ENCODE measurements at regions not wholly inside any gene's neighbourhood (a gene's known extent, or its start where the extent isn't known, plus 50 kb on each side); places are given as distances from the start of the nearest gene placed in this dataset.

GRCh38 chr14:45949479-45949878 lies 696.5 kb upstream of the MIS18BP1 start:
- DNase-seq (ENCODE audit: low read depth, low spot score), result no peak
- Histone ChIP-seq H2AFZ (ENCODE audit: low read depth, low read length, poor library complexity, severe bottlenecking) (no peak overlapping the region), H3K9me2 (ENCODE audit: insufficient read depth) (no peaks in the 10 kb centered on the region), H3K36me3 (ENCODE audit: control insufficient read depth in 1 of 2, insufficient read depth in 2 of 2, low read length in 2 of 2) (no peaks in the 10 kb centered on the region), H3K4me1 (ENCODE audit: control insufficient read depth in 1 of 2, insufficient read depth in 2 of 2, low read length in 2 of 2) (no peaks in the 10 kb centered on the region), H3K9me3 (ENCODE audit: control insufficient read depth in 1 of 2, insufficient read depth in 1 of 2, low read depth in 1 of 2, low read length in 2 of 2) (0 out of 4 replicates have a peak, but pooled peaks cover 0 to 4% of the 10 kb centered on the region in 2 experiments), H3K4me3 (replicated peaks in 1 of 2; ENCODE audit: low read depth in 1 of 2, low read length in 2 of 2) (no peak overlapping the region), H3K4me2 (ENCODE audit: low read length) (no peak overlapping the region), H3K79me2 (ENCODE audit: insufficient read depth, low read length) (no peaks in the 10 kb centered on the region), H3K27me3 (ENCODE audit: insufficient read depth, low read length) (no peaks in the 10 kb centered on the region), H3K27ac (ENCODE audit: low read depth, low read length) (no peak overlapping the region), H4K20me1 (ENCODE audit: insufficient read depth) (no peaks in the 10 kb centered on the region), H3K9ac (ENCODE audit: low read length) (no peak overlapping the region)
- intact Hi-C loops (cut with micrococcal nuclease), result no loop called here
- no TSS peak for BruUV-seq (replicated peaks)
- TF ChIP-seq SIN3A (IDR thresholded peaks at IDR 0.05; ENCODE audit: low read depth), result no peak
- TF ChIP-seq JUND (IDR thresholded peaks at IDR 0.05), result no peak
- TF ChIP-seq RAD21 (IDR thresholded peaks at IDR 0.05; ENCODE audit: low read depth), result no peak
- no peak for TF ChIP-seq SP1 (IDR thresholded peaks at IDR 0.05; ENCODE audit: low read depth)
- TF ChIP-seq EZH2phosphoT487 (IDR thresholded peaks at IDR 0.05; ENCODE audit: borderline replicate concordance), result no peak
- TF ChIP-seq CBX3 (IDR thresholded peaks at IDR 0.05; ENCODE audit: low read depth), result no peak
- TF ChIP-seq ZNF274 (IDR thresholded peaks at IDR 0.05; ENCODE audit: low read depth, low read length), result no peak
- POLR2A ChIA-PET, result no interaction called here
- RAD21 ChIA-PET (ENCODE audit: low non-redundant PET in 1 of 2, low total read pairs in 2 of 2, uncharacterized antibody in 2 of 2, unreplicated experiment in 2 of 2), result no interaction called here
- no peak for ATAC-seq
- CTCF ChIA-PET, result no interaction called here

GRCh38 chr14:45947830-45948229 lies 694.8 kb upstream of the MIS18BP1 start:
- CTCF ChIA-PET, result no interaction called here
- DNase-seq (ENCODE audit: low read depth, low spot score) (no peak), ATAC-seq (no peak)
- Histone ChIP-seq H3K9me2 (ENCODE audit: insufficient read depth) (no peaks in the 10 kb centered on the region), H3K4me1 (ENCODE audit: control insufficient read depth in 1 of 2, insufficient read depth in 2 of 2, low read length in 2 of 2) (no peaks in the 10 kb centered on the region), H3K27me3 (ENCODE audit: insufficient read depth, low read length) (no peaks in the 10 kb centered on the region), H3K79me2 (ENCODE audit: insufficient read depth, low read length) (no peaks in the 10 kb centered on the region), H3K36me3 (ENCODE audit: control insufficient read depth in 1 of 2, insufficient read depth in 2 of 2, low read length in 2 of 2) (no peaks in the 10 kb centered on the region), H3K9me3 (ENCODE audit: control insufficient read depth in 1 of 2, insufficient read depth in 1 of 2, low read depth in 1 of 2, low read length in 2 of 2) (no peaks in the 10 kb centered on the region), H3K4me3 (replicated peaks in 1 of 2; ENCODE audit: low read depth in 1 of 2, low read length in 2 of 2) (no peak overlapping the region), H3K9ac (ENCODE audit: low read length) (no peak overlapping the region), H4K20me1 (ENCODE audit: insufficient read depth) (no peaks in the 10 kb centered on the region), H2AFZ (ENCODE audit: low read depth, low read length, poor library complexity, severe bottlenecking) (no peak overlapping the region), H3K4me2 (ENCODE audit: low read length) (no peak overlapping the region), H3K27ac (ENCODE audit: low read depth, low read length) (no peak overlapping the region)
- POLR2A ChIA-PET, result no interaction called here
- no TSS peak for BruUV-seq (replicated peaks)
- TF ChIP-seq EZH2phosphoT487 (IDR thresholded peaks at IDR 0.05; ENCODE audit: borderline replicate concordance) (no peak), ATF3 (IDR thresholded peaks at IDR 0.05) (no peak), ELF1 (IDR thresholded peaks at IDR 0.05; ENCODE audit: borderline replicate concordance, low read depth) (no peak), EGR1 (IDR thresholded peaks at IDR 0.05; ENCODE audit: low read depth) (no peak), ZBTB33 (IDR thresholded peaks at IDR 0.05; ENCODE audit: extremely low read depth, insufficient replicate concordance, low read length) (no peak), POLR2A (IDR thresholded peaks at IDR 0.05; ENCODE audit: borderline replicate concordance, extremely low read depth, insufficient read depth, insufficient read length) (no peak), MAX (IDR thresholded peaks at IDR 0.05) (no peak), SIN3A (IDR thresholded peaks at IDR 0.05; ENCODE audit: low read depth) (no peak), RAD21 (IDR thresholded peaks at IDR 0.05; ENCODE audit: low read depth) (no peak), ZNF274 (IDR thresholded peaks at IDR 0.05; ENCODE audit: low read depth, low read length) (no peak), FOSL1 (IDR thresholded peaks at IDR 0.05; ENCODE audit: low read depth) (no peak), JUND (IDR thresholded peaks at IDR 0.05) (no peak), SRF (IDR thresholded peaks at IDR 0.05; ENCODE audit: low read depth) (no peak), EZH2 (IDR thresholded peaks at IDR 0.05) (no peak)
- TF ChIP-seq, protein P1, sequence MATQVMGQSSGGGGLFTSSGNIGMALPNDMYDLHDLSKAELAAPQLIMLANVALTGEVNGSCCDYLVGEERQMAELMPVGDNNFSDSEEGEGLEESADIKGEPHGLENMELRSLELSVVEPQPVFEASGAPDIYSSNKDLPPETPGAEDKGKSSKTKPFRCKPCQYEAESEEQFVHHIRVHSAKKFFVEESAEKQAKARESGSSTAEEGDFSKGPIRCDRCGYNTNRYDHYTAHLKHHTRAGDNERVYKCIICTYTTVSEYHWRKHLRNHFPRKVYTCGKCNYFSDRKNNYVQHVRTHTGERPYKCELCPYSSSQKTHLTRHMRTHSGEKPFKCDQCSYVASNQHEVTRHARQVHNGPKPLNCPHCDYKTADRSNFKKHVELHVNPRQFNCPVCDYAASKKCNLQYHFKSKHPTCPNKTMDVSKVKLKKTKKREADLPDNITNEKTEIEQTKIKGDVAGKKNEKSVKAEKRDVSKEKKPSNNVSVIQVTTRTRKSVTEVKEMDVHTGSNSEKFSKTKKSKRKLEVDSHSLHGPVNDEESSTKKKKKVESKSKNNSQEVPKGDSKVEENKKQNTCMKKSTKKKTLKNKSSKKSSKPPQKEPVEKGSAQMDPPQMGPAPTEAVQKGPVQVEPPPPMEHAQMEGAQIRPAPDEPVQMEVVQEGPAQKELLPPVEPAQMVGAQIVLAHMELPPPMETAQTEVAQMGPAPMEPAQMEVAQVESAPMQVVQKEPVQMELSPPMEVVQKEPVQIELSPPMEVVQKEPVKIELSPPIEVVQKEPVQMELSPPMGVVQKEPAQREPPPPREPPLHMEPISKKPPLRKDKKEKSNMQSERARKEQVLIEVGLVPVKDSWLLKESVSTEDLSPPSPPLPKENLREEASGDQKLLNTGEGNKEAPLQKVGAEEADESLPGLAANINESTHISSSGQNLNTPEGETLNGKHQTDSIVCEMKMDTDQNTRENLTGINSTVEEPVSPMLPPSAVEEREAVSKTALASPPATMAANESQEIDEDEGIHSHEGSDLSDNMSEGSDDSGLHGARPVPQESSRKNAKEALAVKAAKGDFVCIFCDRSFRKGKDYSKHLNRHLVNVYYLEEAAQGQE (IDR thresholded peaks at IDR 0.05; ENCODE audit: low read depth), result no peak
- RAD21 ChIA-PET (ENCODE audit: low non-redundant PET in 1 of 2, low total read pairs in 2 of 2, uncharacterized antibody in 2 of 2, unreplicated experiment in 2 of 2), result no interaction called here
- intact Hi-C loops (cut with micrococcal nuclease), result no loop called here
